ENCODE measurements at regions not wholly inside any gene's neighbourhood (a gene's known extent, or its start where the extent isn't known, plus 50 kb on each side); places are given as distances from the start of the nearest gene placed in this dataset.

- TF ChIP-seq EZH2 (IDR thresholded peaks at IDR 0.05; ENCODE audit: low read length, unreplicated experiment) (no peak), CTCF (conservative IDR thresholded peaks at IDR 0.05; ENCODE audit: low read depth, low read length) (no peak), EZH2phosphoT487 (IDR thresholded peaks at IDR 0.05; ENCODE audit: borderline replicate concordance, low read length) (no peak)
Observed at GRCh38 chr14:61121355-61121787, 140.3 kb downstream of the SLC38A6 start.

Measured in PC-3 (cell line).